HG02678 (cell line): ENCODE measurements at regions not wholly inside any gene's neighbourhood (a gene's known extent, or its start where the extent isn't known, plus 50 kb on each side); places are given as distances from the start of the nearest gene placed in this dataset.
A peak's percentile ranks its signal among the peaks of the same experiment; 100 is the strongest.
"Not testable (repeated sequence)": the region's sequence is repeated elsewhere in the genome, so short reads cannot be mapped to it uniquely, and the experiment has no call there.

Experiments
- ATAC-seq: cut with Tn5 transposase; IDR thresholded peaks from one replicate; pipeline ENCODE4 v1.9.1; 2021; ENCODE audit warnings: mild to moderate bottlenecking, moderate library complexity; ENCODE audit not compliant: unreplicated experiment

DNA sequence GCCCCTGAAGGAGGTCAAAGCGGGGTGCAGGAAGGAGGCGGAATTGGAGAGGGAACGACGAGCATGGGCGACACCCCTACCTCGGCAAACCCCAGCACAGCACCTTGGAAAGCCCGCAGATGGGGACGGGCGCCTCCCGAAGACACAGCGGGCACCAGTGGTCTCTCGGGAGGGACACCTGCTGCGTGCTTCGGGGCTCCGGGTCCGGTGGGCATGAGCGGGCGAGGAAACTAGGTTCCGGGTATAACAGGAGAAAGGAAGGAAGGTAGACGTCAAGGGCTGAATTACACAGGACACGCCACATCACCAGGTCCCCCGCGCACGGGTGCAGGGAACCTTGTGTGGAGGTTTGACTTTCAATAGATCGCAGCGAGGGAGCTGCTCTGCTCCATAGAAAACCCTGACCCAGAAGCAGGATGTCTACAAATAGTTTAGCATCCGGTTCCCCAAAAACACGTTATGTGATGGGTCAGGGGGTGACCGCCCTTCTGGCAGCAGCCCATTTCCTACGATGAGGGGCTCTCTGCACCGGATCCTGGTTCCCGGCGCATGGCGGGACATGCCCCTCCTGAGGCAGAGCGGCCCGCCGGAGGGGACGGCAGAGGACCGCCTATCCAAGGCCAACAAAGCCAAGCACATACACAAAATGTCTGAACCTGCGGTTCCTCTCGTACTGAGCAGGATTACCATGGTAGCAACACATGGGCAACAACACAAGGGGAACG is 196.9 kb downstream of the ALG10 start:
- ATAC-seq, result peak; percentile 33

DNA sequence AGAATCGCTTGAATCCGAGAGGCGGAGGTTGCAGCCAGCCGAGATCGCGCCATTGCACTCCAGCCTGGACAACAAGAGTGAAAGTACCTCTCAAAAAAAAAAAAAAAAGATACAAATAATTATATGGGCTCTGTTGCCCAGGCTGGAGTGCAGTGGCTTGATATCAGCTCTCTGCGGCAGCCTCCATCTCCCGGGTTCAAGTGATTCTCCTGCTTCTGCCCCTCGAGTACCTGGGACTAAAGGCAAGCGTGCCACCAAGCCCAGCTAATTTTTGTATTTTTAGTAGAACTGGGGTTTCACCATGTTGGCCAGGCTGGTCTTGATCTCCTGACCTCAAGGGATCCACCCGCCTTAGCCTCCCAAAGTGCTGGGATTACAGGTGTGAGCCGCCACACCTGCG is 197.8 kb downstream of the ALG10 start:
- not testable (repeated sequence) for ATAC-seq

DNA sequence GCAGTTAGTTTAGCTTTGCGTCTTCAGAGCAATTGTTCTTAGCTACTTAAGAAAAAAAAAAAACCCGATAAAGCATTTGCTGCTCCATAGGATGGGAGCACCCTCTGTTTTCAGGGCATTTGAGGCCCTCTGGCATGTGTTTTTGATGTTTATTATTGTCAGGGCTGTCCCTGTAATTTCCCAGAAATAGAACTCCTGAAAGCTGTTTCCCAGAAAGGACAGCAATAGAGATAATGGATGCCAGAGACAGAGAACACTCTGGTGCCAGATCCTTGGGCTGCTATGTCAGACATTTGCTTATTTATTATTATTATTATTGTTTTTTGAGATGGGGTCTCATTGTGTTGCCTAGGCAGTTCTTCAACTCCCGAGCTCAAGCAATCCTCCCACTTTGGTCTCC is 201.3 kb downstream of the ALG10 start:
- ATAC-seq, result no peak

DNA sequence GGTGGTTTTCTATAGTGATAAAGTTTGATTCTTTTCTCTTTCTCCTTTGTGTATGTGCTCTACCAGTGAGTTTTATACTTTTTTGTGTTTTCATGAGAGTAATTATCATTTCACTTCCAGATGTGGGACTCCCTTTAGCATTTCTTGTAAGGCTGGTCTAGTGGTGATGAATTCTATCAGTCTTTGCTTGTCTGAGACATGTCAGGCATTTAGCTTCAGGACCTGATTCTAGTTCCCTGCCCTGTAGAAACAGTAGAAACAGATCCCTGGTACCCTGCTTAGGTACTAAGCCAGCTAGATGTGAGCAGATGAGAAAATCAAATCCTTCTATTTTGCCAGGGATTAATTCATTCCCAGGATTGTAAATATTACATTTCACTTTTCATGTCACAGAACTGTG is 203.7 kb downstream of the ALG10 start:
- not testable (repeated sequence) for ATAC-seq

DNA sequence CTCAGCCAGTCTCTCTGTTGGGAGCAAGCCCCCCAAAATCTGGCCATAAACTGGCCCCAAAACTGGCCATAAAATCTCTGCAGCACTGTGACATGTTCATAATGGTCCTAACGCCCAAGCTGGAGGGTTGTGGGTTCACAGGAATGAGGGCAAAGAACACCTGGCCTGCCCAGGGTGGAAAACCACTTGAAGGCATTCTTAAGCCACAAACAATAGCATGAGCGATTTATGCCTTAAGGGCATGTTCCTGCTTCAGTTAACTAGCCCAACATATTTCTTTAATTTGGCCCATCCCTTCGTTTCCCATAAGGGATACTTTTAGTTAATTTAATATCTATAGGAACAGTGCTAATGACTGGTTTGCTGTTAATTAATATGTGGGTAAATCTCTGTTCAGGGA is 205.8 kb downstream of the ALG10 start:
- ATAC-seq, result not testable (repeated sequence)

DNA sequence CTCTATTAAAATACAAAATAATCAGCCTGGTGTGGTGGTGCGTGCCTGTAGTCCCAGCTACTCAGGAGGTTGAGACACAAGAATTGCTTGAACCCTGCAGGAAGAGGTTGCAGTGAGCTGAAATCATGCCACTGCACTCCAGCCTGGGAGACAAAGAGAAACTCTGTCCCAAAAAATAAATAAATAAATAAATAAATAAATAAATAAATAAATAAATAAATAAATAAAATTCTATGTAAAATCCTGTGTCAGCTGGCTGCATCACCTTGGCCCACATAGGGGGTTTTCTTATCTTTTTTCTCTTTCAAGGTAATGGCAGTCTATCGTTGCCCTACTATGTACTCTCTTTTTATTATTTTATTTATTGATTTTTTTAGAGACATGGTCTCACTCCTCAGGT is 206.7 kb downstream of the ALG10 start:
- not testable (repeated sequence) for ATAC-seq

DNA sequence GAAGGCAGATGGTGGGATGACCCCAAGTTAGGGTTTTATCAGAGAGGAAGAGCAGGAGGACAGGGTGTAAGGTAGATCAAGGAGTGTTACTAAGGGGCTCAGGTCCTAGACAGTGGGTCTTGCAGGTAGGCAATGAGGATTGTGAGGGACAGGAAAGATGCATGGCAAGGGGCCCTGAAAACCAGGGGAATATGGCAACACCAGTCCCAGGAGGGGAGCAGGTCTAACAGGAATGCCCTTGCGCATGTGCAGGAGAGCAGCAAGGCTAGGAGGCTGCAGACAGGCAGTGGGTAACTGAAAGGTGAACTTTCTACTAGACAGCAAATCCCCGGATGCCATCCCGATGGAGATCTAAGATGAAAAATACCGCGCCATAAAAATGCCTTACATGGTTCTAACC is 211.3 kb downstream of the ALG10 start:
- no peak for ATAC-seq

DNA sequence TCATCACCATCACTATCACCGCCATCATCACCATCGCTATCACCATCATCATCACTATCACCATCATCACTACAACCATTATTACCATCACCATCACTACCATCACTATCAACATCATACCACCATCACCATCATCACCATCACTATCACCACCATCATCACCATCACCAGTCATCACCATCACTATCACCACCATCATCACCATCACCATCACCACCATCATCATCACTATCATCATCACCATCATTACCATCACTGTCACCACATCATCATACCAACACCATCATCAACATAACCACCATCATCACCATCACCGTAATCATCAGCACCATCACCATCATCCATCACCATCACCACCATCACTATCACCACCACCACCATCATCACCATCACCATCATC is 213.8 kb downstream of the ALG10 start:
- no peak for ATAC-seq

DNA sequence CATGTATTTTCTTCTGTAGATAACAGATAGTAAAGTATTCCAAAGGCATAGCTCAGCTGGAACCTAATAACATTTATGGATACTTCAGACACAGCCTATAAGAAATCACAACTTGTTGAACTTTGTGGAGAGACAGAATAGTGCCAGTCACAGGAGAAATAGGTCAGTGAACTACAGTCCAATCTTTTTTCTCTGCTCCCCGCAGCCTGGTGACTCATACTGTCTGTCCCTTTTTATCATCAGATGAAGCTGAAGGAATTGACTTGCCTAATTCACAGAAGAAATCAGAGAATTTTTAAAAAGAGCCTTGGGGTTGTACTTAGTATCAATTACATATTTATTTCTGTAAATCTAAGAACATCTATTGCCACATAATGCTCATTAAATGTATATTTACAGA is 222.3 kb downstream of the ALG10 start:
- ATAC-seq, result no peak

DNA sequence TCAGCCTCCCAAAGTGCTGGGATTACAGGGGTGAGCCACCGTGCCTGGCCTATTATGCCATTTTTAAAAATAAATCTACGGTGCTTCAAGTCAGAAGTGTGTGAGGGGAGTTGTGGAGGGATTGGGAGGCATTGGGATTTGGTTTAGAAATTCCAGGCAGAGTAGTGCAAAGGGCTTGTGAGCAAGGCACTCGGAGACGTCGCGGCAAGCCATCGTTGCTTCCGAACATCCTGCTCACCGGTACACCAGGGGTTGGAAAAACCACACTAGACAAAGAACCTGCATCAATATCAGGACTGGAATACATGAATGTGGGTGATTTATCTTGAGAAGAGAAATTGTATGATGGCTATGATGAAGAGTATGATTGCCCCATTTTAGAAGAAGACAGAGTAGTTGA is 227.0 kb downstream of the ALG10 start:
- ATAC-seq, result no peak

DNA sequence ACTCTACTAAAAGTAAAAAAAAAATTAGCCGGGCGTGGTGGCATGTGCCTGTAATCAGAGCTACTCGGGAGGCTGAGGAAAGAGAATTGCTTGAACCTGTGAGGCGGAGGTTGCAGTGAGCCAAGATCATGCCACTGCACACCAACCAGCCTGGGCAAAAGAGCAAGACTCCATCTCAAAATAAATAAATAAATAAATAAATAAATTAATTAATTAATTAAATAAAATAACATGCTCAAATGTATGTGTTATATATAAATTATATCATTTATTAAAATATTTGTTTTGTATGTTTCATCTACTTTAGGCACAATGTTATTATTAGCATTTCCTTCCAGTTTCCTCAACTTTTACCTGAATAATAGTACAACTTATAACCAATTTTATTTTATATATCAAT is 229.6 kb downstream of the ALG10 start:
- ATAC-seq, result not testable (repeated sequence)

DNA sequence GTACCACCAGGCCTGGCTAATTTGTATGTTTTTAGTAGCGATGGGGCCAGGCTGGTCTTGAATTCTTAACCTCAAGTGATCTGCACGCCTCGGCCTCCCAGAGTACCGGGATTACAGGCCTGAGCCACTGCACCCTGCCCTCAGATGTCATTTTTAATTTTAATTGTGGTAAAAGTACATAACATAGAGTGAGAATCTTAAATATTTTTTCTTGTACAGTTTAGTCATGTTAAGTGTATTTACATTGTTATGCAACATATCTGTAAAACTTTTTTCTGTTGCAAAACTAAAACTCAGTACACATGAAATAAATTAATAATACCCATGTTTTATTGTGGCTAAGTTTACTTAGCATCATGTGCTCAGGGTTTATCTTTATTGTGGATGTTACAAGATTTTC is 231.4 kb downstream of the ALG10 start:
- ATAC-seq, result no peak

DNA sequence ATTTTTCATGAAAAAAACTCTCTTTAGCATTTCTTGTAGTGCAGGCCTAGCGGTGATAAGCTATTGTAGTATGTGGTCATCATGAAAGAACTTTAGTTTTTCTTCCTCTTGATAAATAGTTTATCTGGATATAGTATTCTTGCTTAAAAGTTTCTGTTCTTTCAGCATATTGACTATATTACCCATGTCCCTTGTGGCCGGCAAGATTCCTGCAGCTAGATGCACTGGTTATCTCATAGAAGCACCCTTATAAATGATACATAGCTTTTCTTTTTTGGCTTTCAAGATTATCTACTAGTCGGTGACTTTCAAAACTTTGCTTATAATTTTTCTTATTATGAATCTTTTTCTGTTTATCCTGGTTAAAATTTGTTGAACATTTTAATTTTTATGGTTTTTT is 234.8 kb downstream of the ALG10 start:
- ATAC-seq, result no peak

DNA sequence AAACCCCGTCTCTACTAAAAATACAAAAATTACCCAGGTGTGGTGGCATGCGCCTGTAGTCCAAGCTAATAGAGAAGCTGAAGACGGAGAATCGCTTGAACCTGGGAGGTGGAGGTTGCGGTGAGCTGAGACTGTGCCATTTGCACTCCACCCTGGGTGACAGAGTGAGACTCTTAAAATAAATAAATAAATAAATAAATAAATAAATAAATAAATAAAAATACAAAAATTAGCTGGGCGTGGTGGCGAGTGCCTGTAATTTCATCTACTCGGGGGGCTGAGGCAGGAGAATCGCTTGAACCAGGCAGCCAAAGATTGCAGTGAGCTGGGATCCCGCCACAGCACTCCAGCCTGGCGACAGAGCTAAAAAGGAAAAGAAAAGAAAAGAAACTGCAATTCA is 239.8 kb downstream of the ALG10 start:
- not testable (repeated sequence) for ATAC-seq

DNA sequence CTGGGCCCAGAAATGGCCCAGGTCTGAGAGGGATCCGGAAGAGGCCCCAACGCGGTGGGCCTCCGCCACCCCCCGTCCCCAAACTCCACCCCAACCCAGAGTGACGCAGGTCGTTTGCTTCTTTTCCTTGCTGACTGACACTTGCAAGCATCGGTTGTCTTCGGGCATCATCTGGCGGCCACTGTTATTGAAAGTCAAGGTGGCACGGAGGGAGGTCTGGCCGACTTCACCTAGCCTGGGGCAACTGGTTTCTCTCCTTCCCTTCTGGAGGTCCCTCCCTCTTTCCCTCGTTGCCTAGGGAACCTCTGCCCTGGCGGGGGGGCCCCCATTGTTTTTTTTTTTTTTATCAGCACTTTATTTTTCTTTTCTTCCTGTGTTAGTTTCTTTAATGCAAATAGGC is 241.8 kb downstream of the ALG10 start:
- ATAC-seq, result no peak

DNA sequence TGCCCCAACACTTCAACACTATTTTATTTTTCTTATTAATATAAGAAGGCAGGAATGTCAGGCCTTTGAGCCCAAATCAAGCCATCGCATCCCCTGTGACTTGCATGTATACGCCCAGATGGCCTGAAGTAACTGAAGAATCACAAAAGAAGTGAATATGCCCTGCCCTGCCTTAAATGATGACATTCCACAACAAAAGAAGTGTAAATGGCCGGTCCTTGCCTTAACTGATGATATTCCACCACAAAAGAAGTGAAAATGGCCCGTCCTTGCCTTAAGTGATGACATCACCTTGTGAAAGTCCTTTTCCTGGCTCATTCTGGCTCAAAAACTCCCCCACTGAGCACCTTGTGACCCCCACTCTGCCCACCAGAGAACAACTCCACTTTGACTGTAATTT is 251.4 kb downstream of the ALG10 start:
- ATAC-seq, result not testable (repeated sequence)

DNA sequence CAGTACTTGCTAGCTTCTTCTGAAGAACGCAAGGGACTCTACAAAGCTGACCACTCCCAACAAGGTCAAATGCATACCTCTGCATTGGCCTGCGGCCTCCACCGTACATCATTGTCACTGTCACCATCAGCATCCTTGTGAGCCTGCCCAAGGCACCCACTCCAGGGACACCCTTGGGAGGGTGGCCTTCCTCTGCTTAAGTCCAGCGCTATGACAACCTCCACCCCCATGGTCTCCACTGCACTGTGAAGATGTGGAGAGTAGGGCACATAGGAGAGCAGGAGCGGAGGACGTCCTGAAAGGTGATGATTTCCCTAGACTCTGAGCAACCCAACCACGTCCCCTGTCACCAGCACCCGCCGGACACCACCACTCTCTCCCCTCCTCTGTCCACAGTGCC is 252.8 kb downstream of the ALG10 start:
- no peak for ATAC-seq

DNA sequence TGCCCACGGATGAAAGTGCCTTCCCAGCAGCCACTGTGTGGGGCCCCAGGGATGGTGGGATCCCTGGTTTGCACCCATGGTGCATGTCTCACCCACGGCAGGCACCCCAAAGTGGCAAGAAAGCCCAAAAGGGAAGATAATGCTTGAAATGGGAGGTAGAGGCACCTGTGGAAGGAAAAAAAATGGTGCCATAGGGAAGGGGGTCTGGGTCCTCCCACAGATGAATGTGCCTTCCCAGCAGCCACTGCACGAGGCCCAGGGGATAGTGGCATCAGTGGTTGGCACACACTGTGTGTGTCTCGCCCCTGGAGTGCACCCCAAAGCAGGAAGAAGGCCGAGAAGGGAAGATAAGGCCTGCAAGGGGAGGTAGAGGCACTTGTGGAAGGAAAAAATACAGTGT is 264.2 kb downstream of the ALG10 start:
- ATAC-seq, result no peak

DNA sequence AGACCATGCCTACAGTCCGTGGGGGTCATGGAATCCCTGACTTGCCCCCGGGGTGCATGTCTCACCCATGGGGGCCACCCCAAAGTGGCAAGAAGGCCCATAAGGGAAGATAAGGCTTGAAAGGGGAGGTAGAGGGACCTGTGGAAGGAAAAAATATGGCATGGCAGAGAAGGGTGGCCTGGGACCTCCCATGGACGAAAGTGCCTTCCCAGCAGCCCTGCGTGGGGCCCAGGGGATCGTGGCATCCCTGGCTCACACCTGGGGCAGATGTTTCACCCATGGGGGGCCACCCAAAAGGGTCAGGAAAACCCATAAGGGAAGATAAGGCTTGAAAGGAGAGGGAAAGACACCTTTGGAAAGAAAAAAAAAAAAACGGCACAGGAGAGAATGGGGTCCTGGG is 264.6 kb downstream of the ALG10 start:
- ATAC-seq, result no peak

DNA sequence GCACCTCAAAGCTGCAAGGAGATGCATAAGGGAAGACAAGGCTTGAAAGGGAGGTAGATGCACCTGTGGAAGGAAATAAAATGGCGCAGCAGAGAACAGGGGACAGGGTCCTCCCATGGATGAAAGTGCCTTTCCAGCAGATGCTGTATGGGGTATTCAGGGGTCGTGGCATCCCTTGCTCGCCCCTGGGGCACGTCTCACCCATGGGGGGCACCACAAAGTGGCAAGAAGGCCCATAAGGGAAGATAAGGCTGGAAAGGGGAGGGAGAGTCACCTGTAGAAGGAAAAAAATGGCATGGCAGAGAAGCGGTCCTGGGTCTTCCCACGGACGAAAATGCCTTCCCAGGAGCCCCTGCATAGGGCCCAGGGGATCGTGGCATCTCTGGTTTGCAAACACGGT is 265.1 kb downstream of the ALG10 start:
- ATAC-seq, result no peak

DNA sequence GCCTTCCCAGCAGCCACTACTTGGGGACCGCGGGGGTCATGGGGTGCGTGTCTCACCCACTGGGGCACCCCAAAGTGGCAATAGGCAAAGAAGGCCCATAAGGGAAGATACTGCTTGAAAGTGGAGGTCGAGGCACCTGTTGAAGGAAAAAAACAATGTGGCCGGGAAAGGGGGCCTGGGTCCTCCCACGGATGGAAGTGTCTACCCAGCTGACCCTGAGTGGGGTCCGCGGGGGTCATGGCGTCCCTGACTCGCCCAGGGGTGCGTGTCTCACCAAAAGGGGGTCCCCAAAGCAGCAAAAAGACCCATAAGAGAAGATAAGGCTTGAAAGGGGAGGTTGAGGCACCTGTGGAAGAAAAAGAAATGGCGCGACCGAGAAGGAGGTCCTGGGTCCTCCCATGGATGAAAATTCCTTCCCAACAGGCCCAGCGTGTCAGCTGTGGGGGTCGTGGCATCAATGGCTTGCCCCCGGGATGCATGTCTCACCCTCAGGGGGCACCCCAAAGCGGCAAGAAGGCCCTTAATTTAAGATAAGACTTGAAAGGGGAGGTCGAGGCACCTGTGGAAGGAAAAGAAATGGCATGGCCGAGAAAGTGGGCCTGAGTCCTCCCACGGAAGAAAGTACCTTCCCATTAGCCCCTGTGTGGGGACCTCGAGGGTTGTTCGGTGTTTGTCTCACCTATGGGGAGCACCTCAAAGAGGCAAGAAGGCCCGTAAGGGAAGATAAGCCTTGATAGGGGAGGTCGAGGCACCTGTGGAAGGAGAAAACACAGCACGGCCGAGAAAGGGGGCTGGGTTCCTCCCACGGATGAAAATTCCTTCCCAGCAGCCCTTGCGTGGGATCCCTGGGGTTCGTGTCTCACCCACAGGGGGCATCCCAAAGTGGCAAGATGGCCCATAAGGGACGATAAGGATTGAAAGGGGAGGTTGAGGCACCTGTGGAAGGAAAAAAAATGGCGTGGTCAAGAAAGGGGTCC is 266.0 kb downstream of the ALG10 start:
- ATAC-seq, result no peak

DNA sequence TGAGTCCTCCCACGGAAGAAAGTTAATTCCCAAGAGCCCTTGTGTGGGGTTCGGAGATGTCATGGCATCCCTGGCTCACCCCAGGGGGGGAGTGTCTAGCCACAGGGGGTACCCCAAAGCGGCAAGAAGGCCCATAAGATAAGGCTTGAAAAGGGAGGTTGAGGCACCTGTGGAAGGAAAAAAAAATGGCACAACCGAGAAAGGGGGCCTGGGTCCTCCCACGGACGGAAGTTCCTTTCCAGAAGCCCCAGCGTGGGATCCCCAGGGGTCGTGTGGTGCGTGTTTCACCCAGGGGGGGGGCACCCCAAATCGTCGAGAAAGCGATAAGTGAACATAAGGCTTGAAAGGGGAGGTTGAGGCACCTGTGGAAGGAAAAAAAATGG is 266.7 kb downstream of the ALG10 start:
- ATAC-seq, result no peak
